ENCODE measurements at regions not wholly inside any gene's neighbourhood (a gene's known extent, or its start where the extent isn't known, plus 50 kb on each side); places are given as distances from the start of the nearest gene placed in this dataset.
"Not testable (repeated sequence)": the region's sequence is repeated elsewhere in the genome, so short reads cannot be mapped to it uniquely, and the experiment has no call there.

DNA sequence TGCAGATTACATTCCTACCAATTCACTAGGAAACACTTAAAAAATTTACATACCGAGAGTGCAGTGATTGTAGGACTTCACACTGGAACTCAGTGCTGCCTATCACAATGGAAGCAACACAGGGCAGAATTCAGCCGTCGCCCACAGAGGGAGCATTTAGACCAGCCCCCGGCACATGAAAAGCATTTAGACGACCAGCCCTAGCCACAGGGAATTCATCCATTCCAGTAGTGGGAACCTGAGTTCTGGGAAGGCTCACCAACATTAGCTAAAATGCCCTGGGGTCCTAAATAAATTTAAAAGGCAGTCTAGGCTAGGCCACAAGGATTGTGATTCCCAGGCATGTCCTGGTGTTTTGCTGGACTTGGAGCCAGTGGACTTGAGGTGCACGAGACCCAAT is 155.2 kb downstream of the LIG4 start:
- no peak overlapping the region for H3K4me3 ChIP-seq
- H3K27me3 ChIP-seq = no peaks in the 10 kb centered on the region
- no peak overlapping the region for H3K27ac ChIP-seq
- peaks cover 0 to 18% (median 5%) of the 10 kb centered on the region in 12 donors for H3K9me3 ChIP-seq
- whole genome bisulfite sequencing, 4 donors = 71 to 76% (median 73%) methylated on average over 6 of the region's 6 CpGs
- no peak for DNase-seq
- intact Hi-C loops (cut with DNase I) = no loop called here
- ATAC-seq = no peak
- no peaks in the 10 kb centered on the region for H3K4me1 ChIP-seq
- TF ChIP-seq, protein P1, sequence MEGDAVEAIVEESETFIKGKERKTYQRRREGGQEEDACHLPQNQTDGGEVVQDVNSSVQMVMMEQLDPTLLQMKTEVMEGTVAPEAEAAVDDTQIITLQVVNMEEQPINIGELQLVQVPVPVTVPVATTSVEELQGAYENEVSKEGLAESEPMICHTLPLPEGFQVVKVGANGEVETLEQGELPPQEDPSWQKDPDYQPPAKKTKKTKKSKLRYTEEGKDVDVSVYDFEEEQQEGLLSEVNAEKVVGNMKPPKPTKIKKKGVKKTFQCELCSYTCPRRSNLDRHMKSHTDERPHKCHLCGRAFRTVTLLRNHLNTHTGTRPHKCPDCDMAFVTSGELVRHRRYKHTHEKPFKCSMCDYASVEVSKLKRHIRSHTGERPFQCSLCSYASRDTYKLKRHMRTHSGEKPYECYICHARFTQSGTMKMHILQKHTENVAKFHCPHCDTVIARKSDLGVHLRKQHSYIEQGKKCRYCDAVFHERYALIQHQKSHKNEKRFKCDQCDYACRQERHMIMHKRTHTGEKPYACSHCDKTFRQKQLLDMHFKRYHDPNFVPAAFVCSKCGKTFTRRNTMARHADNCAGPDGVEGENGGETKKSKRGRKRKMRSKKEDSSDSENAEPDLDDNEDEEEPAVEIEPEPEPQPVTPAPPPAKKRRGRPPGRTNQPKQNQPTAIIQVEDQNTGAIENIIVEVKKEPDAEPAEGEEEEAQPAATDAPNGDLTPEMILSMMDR (IDR thresholded peaks at IDR 0.05) = no peak
- no peak for TF ChIP-seq POLR2A (IDR thresholded peaks at IDR 0.05)
- no peaks in the 10 kb centered on the region for H3K36me3 ChIP-seq

DNA sequence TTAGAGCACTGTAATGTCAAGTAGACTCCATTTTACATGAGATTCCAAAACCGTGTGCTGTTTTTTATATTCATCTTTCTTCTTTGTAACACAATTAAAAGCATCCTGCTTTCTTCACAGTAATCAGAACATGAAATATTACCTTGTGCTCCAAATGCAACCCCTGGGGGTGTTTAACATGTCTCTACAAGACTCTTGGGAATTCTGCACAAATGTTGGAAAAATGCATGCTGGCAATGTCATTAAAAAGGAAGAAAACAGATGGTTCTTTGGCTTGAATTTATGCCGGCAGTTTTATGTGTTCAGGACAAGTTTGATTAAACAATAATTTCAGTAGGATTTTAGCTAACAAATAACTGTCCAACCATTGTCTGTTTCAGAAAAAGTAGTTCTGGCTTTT is 159.1 kb downstream of the LIG4 start:
- TF ChIP-seq, protein P1 (IDR thresholded peaks at IDR 0.05) = no peak
- no peak for TF ChIP-seq POLR2A (IDR thresholded peaks at IDR 0.05)
- ATAC-seq = no peak
- H3K27me3 ChIP-seq = no peaks in the 10 kb centered on the region
- intact Hi-C loops (cut with DNase I) = no loop called here
- H3K4me3 ChIP-seq = no peak overlapping the region
- no peak overlapping the region for H3K27ac ChIP-seq
- WGBS, 4 donors = 50 to 72% (median 58%) methylated on average over 2 of the region's 2 CpGs
- H3K9me3 ChIP-seq = no peaks in the 10 kb centered on the region
- no peak for DNase-seq
- no peaks in the 10 kb centered on the region for H3K36me3 ChIP-seq
- H3K4me1 ChIP-seq = no peaks in the 10 kb centered on the region

DNA sequence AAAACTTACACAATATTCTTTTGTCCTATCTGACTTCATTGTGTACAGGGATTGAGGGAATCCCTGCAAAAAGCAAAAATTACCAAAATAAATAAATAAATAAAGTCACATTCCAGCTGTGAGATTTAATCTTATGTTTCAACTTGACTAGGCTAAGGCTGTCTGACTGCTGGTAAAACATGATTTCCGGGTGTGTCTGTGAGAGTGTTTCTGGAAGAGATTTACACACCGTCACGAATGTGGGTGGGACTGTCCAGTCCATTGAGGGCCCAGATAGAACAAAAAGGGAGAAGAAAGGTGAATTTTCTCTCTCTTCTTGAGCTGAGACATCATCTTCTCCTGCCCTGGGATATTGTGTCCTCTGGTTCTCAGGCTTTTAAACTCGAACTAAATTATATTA is 166.1 kb downstream of the LIG4 start:
- Histone ChIP-seq H3K27me3 (no peaks in the 10 kb centered on the region), H3K4me1 (no peaks in the 10 kb centered on the region), H3K4me3 (no peak overlapping the region), H3K36me3 (no peaks in the 10 kb centered on the region), H3K9me3 (no peaks in the 10 kb centered on the region), H3K27ac (no peak overlapping the region)
- no peak for DNase-seq
- no peak for ATAC-seq
- 60 to 67% (median 64%) methylated on average over 4 of the region's 4 CpGs for WGBS, 4 donors
- TF ChIP-seq, protein P1 (IDR thresholded peaks at IDR 0.05) = no peak
- TF ChIP-seq POLR2A (IDR thresholded peaks at IDR 0.05) = no peak
- intact Hi-C loops (cut with DNase I) = no loop called here

DNA sequence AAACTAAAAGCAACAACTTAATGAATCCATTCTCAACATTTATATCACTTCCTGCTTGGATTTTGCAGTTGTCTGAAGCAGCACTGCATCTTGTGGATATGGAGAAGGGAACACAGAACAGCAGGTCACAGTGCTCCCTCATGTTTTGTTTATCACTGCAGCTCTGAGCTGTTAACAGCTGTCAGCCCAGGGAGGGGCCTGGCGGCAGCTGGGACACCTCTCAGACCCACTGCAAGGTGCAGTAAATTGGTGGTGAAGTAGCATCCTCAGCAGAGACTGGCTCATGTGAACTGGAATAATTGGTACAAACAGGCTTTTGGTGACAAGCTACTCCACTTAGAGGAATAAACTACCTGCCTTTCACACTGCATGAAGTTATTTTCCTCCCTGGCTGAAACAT is 170.4 kb downstream of the LIG4 start:
- 0 to 21% (median 17%) methylated on average over 1 of the region's 1 CpG for WGBS, 4 donors
- DNase-seq (no peak), ATAC-seq (no peak)
- Histone ChIP-seq H3K27me3 (no peaks in the 10 kb centered on the region), H3K4me1 (no peaks in the 10 kb centered on the region), H3K4me3 (no peak overlapping the region), H3K9me3 (no peaks in the 10 kb centered on the region), H3K36me3 (no peaks in the 10 kb centered on the region), H3K27ac (no peak overlapping the region)
- intact Hi-C loops (cut with DNase I) = no loop called here
- TF ChIP-seq, protein P1 (IDR thresholded peaks at IDR 0.05) = no peak
- no peak for TF ChIP-seq POLR2A (IDR thresholded peaks at IDR 0.05)

DNA sequence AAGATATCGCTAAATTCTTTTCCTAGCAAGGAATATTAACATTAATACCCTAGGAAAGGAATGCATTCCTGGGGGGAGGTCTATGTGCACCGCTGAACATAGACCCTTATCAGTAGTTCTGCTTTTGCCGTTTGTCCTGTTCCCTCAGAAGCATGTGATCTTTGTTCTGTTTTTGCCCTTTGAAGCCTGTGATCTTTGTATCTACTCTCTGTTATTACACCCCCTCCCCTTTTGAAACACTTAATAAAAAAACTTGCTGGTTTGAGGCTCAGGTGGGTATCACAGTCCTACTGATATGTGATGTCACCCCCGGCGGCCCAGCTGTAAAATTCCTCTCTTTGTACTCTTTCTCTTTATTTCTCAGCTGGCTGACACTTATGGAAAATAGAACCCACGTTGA is 172.5 kb downstream of the LIG4 start:
- ATAC-seq; H3K36me3 ChIP-seq; H3K9me3 ChIP-seq; intact Hi-C loops (cut with DNase I); H3K4me1 ChIP-seq; DNase-seq; H3K27me3 ChIP-seq; H3K27ac ChIP-seq; H3K4me3 ChIP-seq: not testable (repeated sequence)
- 46 to 58% (median 52%) methylated on average over 6 of the region's 6 CpGs for WGBS, 4 donors
